Stimulated activated CD4-positive, alpha-beta T cell treated with anti-CD3 and anti-CD28 coated beads, Interleukin-2, amount 100 ng/mL, for 4 hours (primary cell): ENCODE measurements at regions not wholly inside any gene's neighbourhood (a gene's known extent, or its start where the extent isn't known, plus 50 kb on each side); places are given as distances from the start of the nearest gene placed in this dataset.

Experiments used
- DNase-seq: peaks from one replicate; pipeline ENCODE4 v3.0.0-alpha.2; 2020; ENCODE audit warnings: low read depth

DNA sequence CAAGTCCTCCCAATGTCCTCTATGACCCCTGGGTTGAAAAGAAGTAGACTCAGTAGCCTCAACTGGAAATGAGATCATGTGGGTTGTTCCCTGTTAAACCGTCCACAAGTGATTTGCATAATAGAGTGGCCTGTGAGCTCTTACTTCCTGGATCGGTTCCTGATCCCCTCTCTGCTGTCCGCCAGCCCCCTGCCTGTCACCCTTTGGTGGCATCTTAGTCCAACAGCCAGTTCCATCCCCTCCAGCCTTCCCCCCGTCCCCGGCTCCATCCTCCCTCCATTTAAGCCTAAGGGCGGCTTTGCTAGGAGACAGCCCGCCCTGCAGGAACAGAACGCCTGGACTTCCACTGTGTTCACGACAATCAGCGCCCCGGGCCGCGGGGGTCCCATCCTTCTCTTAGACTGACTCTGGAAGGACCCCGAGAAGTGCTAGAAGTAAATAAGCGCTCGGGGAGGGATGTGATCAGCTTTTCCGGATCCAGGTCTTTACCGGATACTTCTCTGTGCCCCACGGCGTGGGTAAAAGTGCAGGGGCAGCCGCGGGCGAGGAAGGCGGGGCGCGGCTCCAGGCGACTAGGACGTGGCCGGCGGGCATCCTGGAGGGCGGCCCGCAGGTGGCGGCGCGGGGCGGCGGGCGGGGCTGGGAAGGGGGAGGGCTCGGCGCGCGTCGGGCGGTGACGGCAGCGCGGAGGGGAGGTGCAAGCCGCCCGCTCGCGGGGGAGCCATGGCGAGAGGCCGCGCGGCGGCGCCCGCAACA lies 51.2 kb upstream of the ULK4 start:
- DNase-seq = peak; percentile 58

DNA sequence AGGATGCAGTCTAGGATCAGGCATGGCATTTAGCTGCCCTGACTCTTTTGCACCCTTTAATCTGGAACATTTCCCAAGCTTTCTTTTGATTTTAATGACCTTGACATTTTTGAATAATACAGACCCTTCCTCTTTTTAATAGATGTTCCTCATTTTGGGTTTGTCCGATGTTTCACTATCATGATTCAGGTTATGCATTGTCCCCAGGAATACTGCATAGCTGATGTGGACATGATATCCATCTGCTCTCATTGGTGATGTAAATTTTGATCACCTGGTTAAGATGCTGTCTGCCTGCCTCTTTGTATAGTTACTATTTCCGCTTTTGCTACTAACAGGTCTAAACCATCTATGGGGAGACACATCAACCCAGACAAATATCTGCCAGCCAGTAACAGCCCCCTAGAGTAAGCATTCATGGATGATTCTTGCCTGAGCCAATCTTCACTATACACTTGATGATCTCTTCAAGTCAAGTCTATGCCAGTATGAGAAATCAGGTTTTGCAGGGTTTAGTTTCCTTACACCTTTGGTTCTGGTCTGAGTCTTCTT lies 50.6 kb upstream of the ULK4 start:
- DNase-seq = no peak
